PC-9 (cell line): ENCODE measurements at regions not wholly inside any gene's neighbourhood (a gene's known extent, or its start where the extent isn't known, plus 50 kb on each side); places are given as distances from the start of the nearest gene placed in this dataset.

Experiments
- CTCF ChIP-seq: fragments of 200-600 bp; sonication (generic); conservative IDR thresholded peaks from 2 replicates; pipeline ENCODE4 v1.6.1; 2017; ENCODE audit warnings: mixed run types, antibody characterized with exemption, mild to moderate bottlenecking, moderate library complexity
- EZH2 ChIP-seq: fragments of 200-600 bp; sonication (generic); IDR thresholded peaks from 2 replicates; pipeline ENCODE4 v1.8.0; 2017; ENCODE audit warnings: antibody characterized with exemption, low read depth

GRCh38 chr6:148147463-148147830, 195.2 kb upstream of the SASH1 start:
- TF ChIP-seq CTCF: no peak
- TF ChIP-seq EZH2: no peak
